Central memory CD4-positive, alpha-beta T cell (primary cell): ENCODE measurements at regions not wholly inside any gene's neighbourhood (a gene's known extent, or its start where the extent isn't known, plus 50 kb on each side); places are given as distances from the start of the nearest gene placed in this dataset.
"Not testable (repeated sequence)": the region's sequence is repeated elsewhere in the genome, so short reads cannot be mapped to it uniquely, and the experiment has no call there.

Source experiments
- DNase-seq: peaks from one replicate; pipeline ENCODE4 v3.0.0; 2022

DNA sequence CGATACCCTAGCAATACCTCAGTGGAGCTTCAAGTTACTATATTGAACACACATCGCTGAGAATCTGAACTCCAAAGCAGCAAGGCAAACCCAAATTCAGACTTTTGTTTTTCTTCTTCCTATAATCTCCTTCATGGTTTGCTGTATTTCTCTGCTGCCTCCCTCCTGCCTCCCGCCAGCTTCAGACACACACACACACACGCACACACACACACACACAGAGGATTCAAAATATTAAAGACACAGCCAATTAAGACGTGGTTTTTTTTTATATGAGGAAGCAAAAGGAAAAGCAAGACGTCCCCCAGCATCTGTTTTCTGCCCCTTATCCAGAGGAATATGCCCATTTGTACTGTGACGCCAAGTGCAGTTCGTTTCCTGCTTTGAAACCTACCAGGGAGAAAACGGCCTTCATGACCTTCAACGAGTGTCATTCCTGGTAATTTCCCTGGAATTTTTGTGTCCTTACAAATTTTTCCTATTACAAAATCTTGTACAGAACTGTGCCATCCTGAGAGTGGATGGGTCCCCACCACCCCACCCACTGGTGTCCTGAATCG lies 547.9 kb upstream of the ID2 start:
- no peak for DNase-seq

GRCh38 chr2:8134473-8134932 lies 547.4 kb upstream of the ID2 start:
- DNase-seq, result no peak

- DNase-seq, result no peak
These were observed 546.7 kb upstream of the ID2 start for GRCh38 chr2:8134985-8135682.

DNA sequence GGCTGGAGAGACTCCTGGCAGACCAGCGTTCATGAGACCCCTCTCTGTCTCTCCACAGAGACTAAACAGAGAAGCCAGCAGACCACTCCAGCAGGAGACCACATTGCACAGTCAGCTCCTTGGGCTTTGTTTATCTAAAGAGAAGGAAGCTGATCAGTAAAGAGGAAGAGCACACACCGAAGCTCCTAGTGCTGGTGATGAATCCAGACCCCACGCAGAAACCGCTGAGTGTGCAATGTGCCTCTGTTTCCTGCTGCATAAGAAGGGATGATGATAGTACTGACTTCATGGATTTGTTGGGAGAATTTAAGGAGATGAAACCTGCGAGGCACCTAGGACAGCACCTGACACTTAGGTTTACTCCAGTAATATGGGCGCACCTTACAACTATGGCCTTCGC lies 544.1 kb upstream of the ID2 start:
- no peak for DNase-seq

- no peak for DNase-seq
These were observed 543.3 kb upstream of the ID2 start for GRCh38 chr2:8138525-8138922.

GRCh38 chr2:8138923-8139667 lies 542.8 kb upstream of the ID2 start:
- no peak for DNase-seq

GRCh38 chr2:8139668-8140200 lies 542.1 kb upstream of the ID2 start:
- DNase-seq, result no peak

GRCh38 chr2:8141079-8141707 lies 540.7 kb upstream of the ID2 start:
- DNase-seq, result no peak

GRCh38 chr2:8141780-8142179 lies 540.1 kb upstream of the ID2 start:
- DNase-seq, result no peak

GRCh38 chr2:8142461-8142860 lies 539.4 kb upstream of the ID2 start:
- no peak for DNase-seq

GRCh38 chr2:8144131-8144631 lies 537.7 kb upstream of the ID2 start:
- DNase-seq, result no peak

GRCh38 chr2:8144785-8145184 lies 537.1 kb upstream of the ID2 start:
- DNase-seq, result no peak

- DNase-seq, result not testable (repeated sequence)
These were observed 536.5 kb upstream of the ID2 start for GRCh38 chr2:8145375-8145774.

DNA sequence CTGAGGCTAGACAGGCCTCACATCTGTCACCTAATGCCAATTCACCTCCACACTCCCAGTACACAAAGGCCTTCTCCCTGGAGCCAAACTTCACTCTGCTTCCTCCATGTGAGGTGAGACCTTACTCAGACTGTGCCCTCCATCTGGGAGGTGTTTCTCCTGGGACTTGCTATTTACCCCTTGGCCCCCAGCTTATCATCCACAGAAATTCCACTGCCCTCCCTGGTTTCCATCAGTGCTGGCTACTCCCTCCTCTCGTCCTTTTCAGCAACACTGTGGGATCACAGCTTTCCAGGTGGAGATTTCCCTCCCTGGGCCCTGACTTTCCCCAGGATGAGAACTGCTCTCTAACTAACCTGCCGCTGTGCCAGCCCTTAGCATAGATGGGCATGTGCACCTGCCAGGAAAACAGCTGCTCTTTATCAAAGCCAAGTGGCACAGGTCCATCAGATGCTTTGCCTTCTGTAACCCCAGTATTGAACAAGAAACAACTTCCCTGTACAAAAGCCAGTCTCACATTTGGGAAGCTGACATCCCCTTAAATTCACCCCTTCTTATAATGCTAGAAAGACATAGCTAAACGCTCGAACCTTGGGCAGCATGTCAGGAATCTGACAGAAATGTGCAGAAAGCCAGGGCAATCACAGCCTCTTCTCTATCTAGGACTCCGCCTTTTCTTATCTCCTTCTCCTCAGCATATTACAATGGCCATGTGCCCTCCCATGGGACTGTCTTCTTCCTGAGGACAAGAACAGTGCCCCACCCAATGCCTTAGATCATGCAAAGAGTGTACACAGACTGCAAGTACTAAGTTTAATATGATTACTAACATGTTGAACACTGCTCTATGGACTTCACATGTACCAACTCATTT lies 535.5 kb upstream of the ID2 start:
- no peak for DNase-seq

- DNase-seq, result no peak
These were observed 533.4 kb upstream of the ID2 start for GRCh38 chr2:8148260-8149006.

- DNase-seq, result no peak
These were observed 532.9 kb upstream of the ID2 start for GRCh38 chr2:8149007-8149405.

GRCh38 chr2:8149985-8150539 lies 531.8 kb upstream of the ID2 start:
- DNase-seq, result no peak

DNA sequence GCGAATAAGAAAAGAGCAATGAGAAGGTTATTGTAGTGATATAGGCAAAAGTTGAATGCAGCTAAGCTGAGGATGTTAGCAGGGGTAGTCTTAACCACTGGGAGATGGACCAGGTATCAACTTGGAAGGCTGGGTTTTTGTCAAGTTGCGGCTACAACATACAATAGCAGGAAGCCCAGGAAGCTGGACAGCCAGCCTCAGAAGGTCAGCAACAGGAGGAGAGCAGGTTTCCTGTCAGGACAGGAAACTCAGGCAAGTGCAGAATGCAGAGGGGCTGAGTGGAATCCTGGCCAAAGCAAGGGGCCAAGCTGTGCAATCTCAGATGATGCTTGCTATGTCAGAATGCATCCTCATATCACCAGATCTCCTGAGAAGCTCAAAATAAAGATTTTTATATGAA lies 530.0 kb upstream of the ID2 start:
- DNase-seq, result no peak

GRCh38 chr2:8152392-8153257 lies 529.2 kb upstream of the ID2 start:
- DNase-seq, result no peak

- DNase-seq, result no peak
These were observed 528.6 kb upstream of the ID2 start for GRCh38 chr2:8153258-8153718.
